ENCODE measurements at regions not wholly inside any gene's neighbourhood (a gene's known extent, or its start where the extent isn't known, plus 50 kb on each side); places are given as distances from the start of the nearest gene placed in this dataset.

GRCh38 chr2:193810533-193810932, 1615.8 kb upstream of the TMEFF2 start:
- Histone ChIP-seq H3K4me1 (ENCODE audit: control insufficient read depth, insufficient read depth, low read length) (no peaks in the 10 kb centered on the region), H3K79me2 (ENCODE audit: control insufficient read depth, insufficient read depth, low read length) (no peaks in the 10 kb centered on the region), H4K20me1 (ENCODE audit: control insufficient read depth, insufficient read depth) (no peaks in the 10 kb centered on the region), H3K36me3 (ENCODE audit: control insufficient read depth in 2 of 2, insufficient read depth in 2 of 2, low read length in 1 of 2) (no peaks in the 10 kb centered on the region), H3K27ac (ENCODE audit: control insufficient read depth, insufficient read depth) (no peak overlapping the region), H3K4me2 (ENCODE audit: control insufficient read depth, insufficient read depth) (no peak overlapping the region), H3K4me3 (no peak overlapping the region), H3K9ac (ENCODE audit: control insufficient read depth, insufficient read depth, low read length) (no peak overlapping the region), H3K9me3 (replicated peaks; ENCODE audit: control insufficient read depth, insufficient read depth, low read length) (no peaks in the 10 kb centered on the region), H2AFZ (ENCODE audit: control insufficient read depth, low read depth, low read length) (no peak overlapping the region), H3K27me3 (replicated peaks in 1 of 2; ENCODE audit: control insufficient read depth in 2 of 2, insufficient read depth in 2 of 2, low read length in 1 of 2) (no peaks in the 10 kb centered on the region)
- in situ Hi-C loops (cut with MboI) (no loop called here), intact Hi-C loops (cut with micrococcal nuclease; ENCODE audit: unreplicated experiment) (no loop called here)
- SMC1A ChIA-PET (ENCODE audit: uncharacterized antibody, unreplicated experiment) = no interaction called here
- no peak for DNase-seq (ENCODE audit: low read depth, low spot score)
- POLR2A ChIA-PET = interaction anchor here (0.6 kb wide), 1 partner anchor 932 kb away, joined by 3 read pairs; no protein-coding TSS in a partner anchor
- RAD21 ChIA-PET (ENCODE audit: unreplicated experiment) = no interaction called here
- FAIRE-seq = no peak
- no TSS peak for BruUV-seq (replicated peaks)
- WGBS (ENCODE audit: insufficient coverage, insufficient replicate concordance, low lambda C conversion rate, missing lambda C conversion rate) = 32% methylated on average over 3 of the region's 3 CpGs
- CTCF ChIA-PET = no interaction called here
- no peak for TF ChIP-seq NRF1 (conservative IDR thresholded peaks at IDR 0.05; ENCODE audit: low read depth, low read length)
- no peak for ATAC-seq

DNA sequence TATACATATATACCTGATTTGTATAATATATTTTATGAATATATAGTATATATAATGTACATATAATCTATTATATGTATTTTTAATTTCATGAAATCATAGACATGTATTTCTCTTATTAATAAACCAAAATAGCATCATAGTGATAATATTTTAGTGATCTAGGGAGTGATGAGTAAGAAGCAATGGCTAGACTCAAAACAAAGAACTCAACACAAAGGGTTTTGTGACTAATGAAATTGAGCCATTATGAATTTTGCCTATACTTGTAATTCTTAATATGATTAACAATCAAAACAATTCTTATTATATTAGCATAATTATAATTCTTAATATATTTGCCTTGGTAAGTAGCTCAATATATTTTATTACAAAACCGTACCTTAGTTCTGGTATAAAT, 1614.1 kb upstream of the TMEFF2 start:
- SMC1A ChIA-PET (ENCODE audit: uncharacterized antibody, unreplicated experiment) = interaction anchor here (0.6 kb wide), 1 partner anchor 32 kb away, joined by 3 read pairs; no protein-coding TSS in a partner anchor
- 85% methylated on average over 1 of the region's 1 CpG for WGBS (ENCODE audit: insufficient coverage, insufficient replicate concordance, low lambda C conversion rate, missing lambda C conversion rate)
- CTCF ChIA-PET = no interaction called here
- POLR2A ChIA-PET = no interaction called here
- H3K79me2 ChIP-seq (ENCODE audit: control insufficient read depth, insufficient read depth, low read length) = no peaks in the 10 kb centered on the region
- H2AFZ ChIP-seq (ENCODE audit: control insufficient read depth, low read depth, low read length) = no peak overlapping the region
- no peak for ATAC-seq
- H3K27me3 ChIP-seq (replicated peaks in 1 of 2; ENCODE audit: control insufficient read depth in 2 of 2, insufficient read depth in 2 of 2, low read length in 1 of 2) = no peaks in the 10 kb centered on the region
- no peak for DNase-seq (ENCODE audit: low read depth, low spot score)
- H4K20me1 ChIP-seq (ENCODE audit: control insufficient read depth, insufficient read depth) = no peaks in the 10 kb centered on the region
- FAIRE-seq = no peak
- no peaks in the 10 kb centered on the region for H3K4me1 ChIP-seq (ENCODE audit: control insufficient read depth, insufficient read depth, low read length)
- in situ Hi-C loops (cut with MboI) = no loop called here
- no peak overlapping the region for H3K4me3 ChIP-seq
- intact Hi-C loops (cut with micrococcal nuclease; ENCODE audit: unreplicated experiment) = no loop called here
- RAD21 ChIA-PET (ENCODE audit: unreplicated experiment) = no interaction called here
- no peaks in the 10 kb centered on the region for H3K9me3 ChIP-seq (replicated peaks; ENCODE audit: control insufficient read depth, insufficient read depth, low read length)
- no peak overlapping the region for H3K9ac ChIP-seq (ENCODE audit: control insufficient read depth, insufficient read depth, low read length)
- no peak overlapping the region for H3K27ac ChIP-seq (ENCODE audit: control insufficient read depth, insufficient read depth)
- H3K4me2 ChIP-seq (ENCODE audit: control insufficient read depth, insufficient read depth) = no peak overlapping the region
- no TSS peak for BruUV-seq (replicated peaks)
- no peaks in the 10 kb centered on the region for H3K36me3 ChIP-seq (ENCODE audit: control insufficient read depth in 2 of 2, insufficient read depth in 2 of 2, low read length in 1 of 2)
- TF ChIP-seq CREM (IDR thresholded peaks at IDR 0.05; ENCODE audit: low read depth) (no peak), CEBPB (IDR thresholded peaks at IDR 0.05; ENCODE audit: borderline replicate concordance in 1 of 2, low read depth in 2 of 2, low read length in 2 of 2) (no peak), IRF5 (IDR thresholded peaks at IDR 0.05; ENCODE audit: borderline replicate concordance) (no peak), ESRRA (IDR thresholded peaks at IDR 0.05; ENCODE audit: low read length) (no peak), SUPT20H (IDR thresholded peaks at IDR 0.05; ENCODE audit: borderline replicate concordance, control insufficient read depth, low read depth, low read length) (no peak), CBX3 (IDR thresholded peaks at IDR 0.05; ENCODE audit: borderline replicate concordance, low read depth) (no peak)
- TF ChIP-seq, protein P1, sequence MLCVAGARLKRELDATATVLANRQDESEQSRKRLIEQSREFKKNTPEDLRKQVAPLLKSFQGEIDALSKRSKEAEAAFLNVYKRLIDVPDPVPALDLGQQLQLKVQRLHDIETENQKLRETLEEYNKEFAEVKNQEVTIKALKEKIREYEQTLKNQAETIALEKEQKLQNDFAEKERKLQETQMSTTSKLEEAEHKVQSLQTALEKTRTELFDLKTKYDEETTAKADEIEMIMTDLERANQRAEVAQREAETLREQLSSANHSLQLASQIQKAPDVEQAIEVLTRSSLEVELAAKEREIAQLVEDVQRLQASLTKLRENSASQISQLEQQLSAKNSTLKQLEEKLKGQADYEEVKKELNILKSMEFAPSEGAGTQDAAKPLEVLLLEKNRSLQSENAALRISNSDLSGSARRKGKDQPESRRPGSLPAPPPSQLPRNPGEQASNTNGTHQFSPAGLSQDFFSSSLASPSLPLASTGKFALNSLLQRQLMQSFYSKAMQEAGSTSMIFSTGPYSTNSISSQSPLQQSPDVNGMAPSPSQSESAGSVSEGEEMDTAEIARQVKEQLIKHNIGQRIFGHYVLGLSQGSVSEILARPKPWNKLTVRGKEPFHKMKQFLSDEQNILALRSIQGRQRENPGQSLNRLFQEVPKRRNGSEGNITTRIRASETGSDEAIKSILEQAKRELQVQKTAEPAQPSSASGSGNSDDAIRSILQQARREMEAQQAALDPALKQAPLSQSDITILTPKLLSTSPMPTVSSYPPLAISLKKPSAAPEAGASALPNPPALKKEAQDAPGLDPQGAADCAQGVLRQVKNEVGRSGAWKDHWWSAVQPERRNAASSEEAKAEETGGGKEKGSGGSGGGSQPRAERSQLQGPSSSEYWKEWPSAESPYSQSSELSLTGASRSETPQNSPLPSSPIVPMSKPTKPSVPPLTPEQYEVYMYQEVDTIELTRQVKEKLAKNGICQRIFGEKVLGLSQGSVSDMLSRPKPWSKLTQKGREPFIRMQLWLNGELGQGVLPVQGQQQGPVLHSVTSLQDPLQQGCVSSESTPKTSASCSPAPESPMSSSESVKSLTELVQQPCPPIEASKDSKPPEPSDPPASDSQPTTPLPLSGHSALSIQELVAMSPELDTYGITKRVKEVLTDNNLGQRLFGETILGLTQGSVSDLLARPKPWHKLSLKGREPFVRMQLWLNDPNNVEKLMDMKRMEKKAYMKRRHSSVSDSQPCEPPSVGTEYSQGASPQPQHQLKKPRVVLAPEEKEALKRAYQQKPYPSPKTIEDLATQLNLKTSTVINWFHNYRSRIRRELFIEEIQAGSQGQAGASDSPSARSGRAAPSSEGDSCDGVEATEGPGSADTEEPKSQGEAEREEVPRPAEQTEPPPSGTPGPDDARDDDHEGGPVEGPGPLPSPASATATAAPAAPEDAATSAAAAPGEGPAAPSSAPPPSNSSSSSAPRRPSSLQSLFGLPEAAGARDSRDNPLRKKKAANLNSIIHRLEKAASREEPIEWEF (IDR thresholded peaks at IDR 0.05; ENCODE audit: insufficient replicate concordance, low read depth, low read length) = no peak
- TF ChIP-seq, protein P2, sequence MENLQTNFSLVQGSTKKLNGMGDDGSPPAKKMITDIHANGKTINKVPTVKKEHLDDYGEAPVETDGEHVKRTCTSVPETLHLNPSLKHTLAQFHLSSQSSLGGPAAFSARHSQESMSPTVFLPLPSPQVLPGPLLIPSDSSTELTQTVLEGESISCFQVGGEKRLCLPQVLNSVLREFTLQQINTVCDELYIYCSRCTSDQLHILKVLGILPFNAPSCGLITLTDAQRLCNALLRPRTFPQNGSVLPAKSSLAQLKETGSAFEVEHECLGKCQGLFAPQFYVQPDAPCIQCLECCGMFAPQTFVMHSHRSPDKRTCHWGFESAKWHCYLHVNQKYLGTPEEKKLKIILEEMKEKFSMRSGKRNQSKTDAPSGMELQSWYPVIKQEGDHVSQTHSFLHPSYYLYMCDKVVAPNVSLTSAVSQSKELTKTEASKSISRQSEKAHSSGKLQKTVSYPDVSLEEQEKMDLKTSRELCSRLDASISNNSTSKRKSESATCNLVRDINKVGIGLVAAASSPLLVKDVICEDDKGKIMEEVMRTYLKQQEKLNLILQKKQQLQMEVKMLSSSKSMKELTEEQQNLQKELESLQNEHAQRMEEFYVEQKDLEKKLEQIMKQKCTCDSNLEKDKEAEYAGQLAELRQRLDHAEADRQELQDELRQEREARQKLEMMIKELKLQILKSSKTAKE (IDR thresholded peaks at IDR 0.05; ENCODE audit: low read depth, poor library complexity, severe bottlenecking) = no peak

Data from GM12878 (cell line).